Activated CD4-positive, alpha-beta T cell treated with anti-CD3 and anti-CD28 coated beads, Interleukin-10, Interleukin-2, amounts not matched to agents 100 ng/mL and 50 ng/mL, durations not matched to agents 16 hours and 8 hours (primary cell): ENCODE measurements at regions not wholly inside any gene's neighbourhood (a gene's known extent, or its start where the extent isn't known, plus 50 kb on each side); places are given as distances from the start of the nearest gene placed in this dataset.
"Not testable (repeated sequence)": the region's sequence is repeated elsewhere in the genome, so short reads cannot be mapped to it uniquely, and the experiment has no call there.

Experiments
- DNase-seq: peaks from one replicate; pipeline ENCODE4 v3.0.0-alpha.2; 2020

- no peak for DNase-seq
Measured at GRCh38 chr5:105057001-105057436, 1494.4 kb upstream of the NUDT12 start.

DNA sequence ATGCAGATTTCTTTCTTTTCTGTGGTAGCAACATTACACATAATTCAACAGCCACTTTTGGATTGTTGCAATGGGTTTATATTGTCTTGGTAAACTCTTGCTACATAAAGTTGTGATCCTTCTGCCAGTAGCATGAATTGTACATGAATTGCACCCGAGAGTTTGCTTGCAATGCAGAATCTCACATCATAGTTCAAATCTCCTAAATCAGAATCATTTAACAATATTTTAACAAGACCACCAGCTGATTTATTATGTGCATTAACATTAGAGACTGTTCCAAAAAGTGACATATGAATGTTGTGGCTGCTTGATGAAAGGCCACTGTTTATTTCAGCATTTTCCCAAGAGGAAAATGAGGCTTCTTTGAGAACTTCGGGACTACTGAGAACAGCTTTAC, 1491.8 kb upstream of the NUDT12 start:
- no peak for DNase-seq

DNA sequence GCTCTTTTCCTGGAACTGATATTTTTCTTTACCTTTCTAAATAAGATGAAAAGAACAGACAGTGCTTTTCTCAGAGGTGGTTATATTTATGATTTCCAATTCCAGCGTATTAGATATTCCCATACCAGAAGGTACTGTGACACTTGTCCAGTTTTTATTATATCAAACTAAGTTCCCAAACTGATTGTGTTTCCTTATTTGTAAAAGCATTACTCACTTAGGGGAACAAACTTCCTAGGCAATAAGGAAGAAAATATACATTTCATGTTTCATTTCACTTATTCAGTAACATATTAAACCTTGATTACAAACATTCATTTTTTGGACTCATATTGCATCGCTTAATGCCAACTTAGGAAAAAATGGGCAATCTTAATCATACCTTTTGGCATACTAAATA, 1480.0 kb upstream of the NUDT12 start:
- no peak for DNase-seq

- DNase-seq, result not testable (repeated sequence)
Measured at GRCh38 chr5:105036814-105037213, 1474.2 kb upstream of the NUDT12 start.

- no peak for DNase-seq
Measured at GRCh38 chr5:105034401-105034763, 1471.8 kb upstream of the NUDT12 start.

GRCh38 chr5:105033637-105034400, 1471.2 kb upstream of the NUDT12 start:
- no peak for DNase-seq

DNA sequence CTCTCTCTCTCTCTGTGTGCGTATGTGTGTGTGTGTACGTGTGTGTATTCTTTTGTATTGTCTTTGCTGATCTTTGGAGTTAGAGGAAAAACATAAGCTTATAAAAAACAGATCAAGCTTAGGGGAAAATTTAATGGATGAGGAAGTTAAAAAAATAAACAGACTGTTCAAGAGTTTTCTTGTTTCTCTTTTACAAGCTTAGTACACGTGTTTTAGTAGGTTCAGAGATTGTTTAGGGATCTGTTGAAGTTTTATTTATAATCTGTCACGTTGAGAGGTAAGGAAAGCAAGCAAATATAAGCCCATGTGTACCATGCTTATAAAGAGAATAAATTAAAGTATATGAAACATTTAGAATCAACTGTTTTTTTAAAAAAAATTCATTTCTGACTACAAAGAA, 1470.3 kb upstream of the NUDT12 start:
- DNase-seq, result no peak

DNA sequence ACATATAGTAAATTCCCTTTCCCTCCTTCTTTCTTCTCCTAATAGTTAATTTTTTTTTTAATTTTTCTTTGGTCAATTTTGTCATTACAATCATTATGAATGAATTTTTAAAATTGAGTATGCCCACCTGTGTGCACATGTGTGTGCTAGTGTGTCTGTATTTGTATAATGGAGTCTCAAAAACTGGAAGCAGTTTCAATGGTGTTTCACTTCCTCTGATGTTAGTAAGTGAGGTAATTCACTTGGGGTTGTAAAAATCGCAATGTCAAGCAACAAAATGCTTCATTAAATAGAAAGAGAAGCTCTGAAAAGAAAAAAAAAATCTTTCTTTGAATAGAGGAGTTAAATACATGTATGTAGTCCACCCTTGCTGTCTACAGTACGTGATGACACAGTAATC, 1467.6 kb upstream of the NUDT12 start:
- no peak for DNase-seq

GRCh38 chr5:105015098-105015497, 1452.5 kb upstream of the NUDT12 start:
- no peak for DNase-seq

DNA sequence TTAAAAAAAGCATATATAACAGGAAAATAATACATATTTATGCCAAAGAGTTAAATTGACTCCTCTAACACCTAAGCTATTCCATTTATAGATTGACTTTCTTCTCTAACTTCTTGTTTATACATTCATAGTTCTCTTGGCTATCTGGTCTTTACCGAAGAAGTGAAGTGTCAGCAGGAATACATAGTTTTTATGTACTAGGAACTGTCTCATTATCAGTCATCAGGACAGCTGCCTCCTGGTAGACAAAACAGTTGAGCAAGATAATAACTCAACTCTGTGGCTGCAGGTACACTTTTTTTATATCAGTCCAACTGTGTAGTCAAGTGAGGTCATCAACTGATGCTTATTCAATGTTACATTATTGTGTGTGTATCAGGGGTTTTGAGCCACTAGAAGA, 1436.0 kb upstream of the NUDT12 start:
- DNase-seq, result no peak

DNA sequence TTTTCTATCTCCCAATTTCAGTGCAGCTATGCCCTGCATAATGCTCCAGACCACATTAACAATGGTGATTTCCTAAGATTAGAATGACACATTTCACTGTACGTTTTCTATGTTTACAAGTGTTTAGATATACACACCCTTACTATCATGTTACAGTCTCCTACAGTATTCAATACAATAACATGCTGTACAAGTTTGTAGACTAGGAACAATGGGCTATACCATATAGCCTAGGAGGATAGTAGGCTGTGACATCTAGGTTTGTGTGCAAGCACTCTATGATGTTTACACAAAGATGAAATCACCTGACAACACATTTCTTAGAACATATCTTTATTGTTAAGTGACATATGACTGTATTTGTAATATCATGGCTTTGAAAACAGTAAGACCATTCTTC, 1435.6 kb upstream of the NUDT12 start:
- no peak for DNase-seq

DNA sequence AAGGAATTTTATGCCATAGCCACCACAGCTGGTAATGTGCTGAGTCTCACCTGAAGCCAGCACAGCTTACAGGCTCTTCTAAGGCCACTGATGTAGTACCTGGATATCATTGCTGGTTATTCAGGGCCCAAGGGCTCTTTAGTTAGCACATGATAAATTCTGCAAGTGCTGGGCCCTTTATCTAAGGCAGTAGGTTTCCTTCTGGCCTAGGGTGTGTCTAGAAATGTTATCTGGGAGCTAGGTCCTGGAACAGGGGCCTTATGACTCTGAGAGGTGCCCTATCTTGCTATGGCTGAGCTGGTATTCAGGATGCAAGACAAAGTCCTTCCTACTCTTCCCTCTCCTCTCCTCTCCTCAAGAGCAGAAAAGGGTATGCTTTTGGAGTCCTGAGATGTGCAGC, 1424.5 kb upstream of the NUDT12 start:
- no peak for DNase-seq

DNA sequence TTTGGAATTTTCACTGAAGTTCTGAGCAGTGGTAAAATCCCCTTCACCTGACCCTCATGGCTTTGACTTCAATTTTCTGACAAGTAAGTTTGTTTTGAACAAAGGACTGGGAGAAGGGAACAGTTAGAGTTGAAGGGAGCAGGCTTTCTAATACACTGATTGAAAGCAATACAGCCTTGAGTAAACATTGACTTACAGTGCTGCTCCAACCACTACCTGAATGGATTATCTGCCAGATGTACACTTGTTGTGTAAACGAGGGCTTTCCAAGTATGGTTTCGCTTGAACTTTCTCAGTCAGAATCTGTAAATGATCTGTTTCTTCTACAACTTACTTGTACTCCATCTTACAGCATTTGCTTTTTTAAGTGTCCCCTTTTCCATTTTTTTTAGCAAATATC, 1414.9 kb upstream of the NUDT12 start:
- no peak for DNase-seq

- no peak for DNase-seq
Measured at GRCh38 chr5:104967806-104968410, 1405.3 kb upstream of the NUDT12 start.

- no peak for DNase-seq
Measured at GRCh38 chr5:104965006-104965405, 1402.4 kb upstream of the NUDT12 start.

DNA sequence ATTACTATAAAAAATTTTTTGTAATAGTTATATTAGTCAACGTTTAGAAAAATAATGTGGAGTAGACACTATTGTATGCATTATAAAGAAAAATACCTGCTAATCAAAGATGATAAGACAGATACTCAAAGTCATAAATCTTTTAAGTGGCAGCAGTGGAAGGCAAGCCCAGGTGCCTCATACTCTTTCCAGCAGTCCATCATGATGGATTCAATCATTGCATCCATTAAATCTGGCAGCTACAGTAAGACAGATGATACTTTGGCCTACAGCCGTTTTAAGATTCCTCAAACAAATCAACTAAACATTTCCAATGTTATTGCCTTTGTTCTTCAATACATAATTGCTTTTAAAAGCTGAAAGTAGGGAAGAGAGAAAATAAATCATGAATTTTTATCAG, 1392.9 kb upstream of the NUDT12 start:
- no peak for DNase-seq

- DNase-seq, result no peak
Measured at GRCh38 chr5:104952876-104953275, 1390.3 kb upstream of the NUDT12 start.

DNA sequence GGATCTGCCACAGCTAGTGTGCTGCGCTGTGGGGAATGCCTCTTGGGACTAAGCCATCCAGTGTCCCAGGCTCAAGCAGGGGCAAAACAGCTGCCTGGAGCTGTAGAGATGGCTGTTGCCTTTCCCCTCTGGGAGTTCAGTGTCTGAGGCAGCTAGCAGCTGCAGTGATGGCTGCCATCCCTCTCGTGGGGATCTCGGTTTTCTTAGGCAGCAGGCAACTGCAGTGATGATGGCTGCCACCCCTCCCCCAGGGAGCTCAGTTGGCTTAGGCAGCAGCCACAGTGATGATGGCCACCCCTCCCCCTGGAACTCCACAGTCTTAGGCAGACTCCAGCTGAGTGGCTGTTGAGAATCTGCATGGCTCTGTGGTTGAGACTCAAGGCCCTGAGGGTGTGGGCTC, 1389.2 kb upstream of the NUDT12 start:
- DNase-seq, result no peak

- no peak for DNase-seq
Measured at GRCh38 chr5:104947076-104947475, 1384.5 kb upstream of the NUDT12 start.

GRCh38 chr5:104942735-104943134, 1380.1 kb upstream of the NUDT12 start:
- DNase-seq, result no peak

DNA sequence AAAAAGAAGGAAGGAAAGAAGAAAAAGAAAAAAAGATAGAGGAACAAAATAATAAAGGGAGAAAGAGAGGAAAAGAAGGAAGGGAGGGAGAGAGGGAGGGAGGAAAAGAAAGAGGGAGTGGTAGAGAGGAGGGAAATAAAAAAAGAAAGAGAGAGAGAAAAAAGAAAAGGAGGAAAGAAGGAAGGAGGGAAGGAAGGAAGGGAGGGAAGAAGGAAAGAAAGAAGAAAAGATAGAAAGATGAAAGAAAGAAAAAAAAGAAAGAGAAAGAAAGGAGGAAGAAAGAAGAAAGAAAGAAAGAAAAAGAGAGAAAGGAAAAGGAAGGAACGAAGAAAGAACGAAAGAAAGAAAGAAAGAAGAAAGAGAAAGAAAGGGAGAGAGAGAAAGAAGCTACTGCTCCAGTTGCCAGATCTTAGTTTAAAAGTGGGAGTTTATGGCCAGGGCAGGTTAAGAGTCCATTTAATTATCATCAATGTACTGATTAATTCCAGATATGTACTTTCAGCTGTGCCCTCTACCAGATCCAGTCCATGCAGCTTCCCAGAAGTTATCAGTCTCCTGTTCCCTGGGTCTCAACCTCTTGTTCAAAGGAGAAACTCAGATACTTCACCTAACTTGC, 1378.5 kb upstream of the NUDT12 start:
- DNase-seq, result no peak

DNA sequence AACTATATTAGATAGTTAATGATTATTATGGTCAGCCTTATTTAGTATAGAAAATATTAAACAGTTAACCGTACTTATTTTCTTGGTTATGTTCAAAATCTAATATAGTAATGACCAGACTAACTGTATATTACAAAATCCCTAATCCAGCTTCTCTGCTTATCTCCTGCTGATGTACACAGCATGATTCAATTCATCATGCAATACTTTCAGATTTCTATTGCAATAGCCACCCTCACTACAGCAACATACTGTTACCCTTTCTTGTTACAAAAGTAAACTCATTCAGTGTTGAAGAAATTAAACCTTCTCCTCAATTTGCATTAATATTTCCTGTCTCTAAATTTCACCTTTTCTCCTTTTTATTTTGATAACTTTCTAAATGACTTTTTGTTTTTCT, 1375.0 kb upstream of the NUDT12 start:
- DNase-seq, result no peak

GRCh38 chr5:104932431-104932830, 1369.8 kb upstream of the NUDT12 start:
- DNase-seq, result no peak

DNA sequence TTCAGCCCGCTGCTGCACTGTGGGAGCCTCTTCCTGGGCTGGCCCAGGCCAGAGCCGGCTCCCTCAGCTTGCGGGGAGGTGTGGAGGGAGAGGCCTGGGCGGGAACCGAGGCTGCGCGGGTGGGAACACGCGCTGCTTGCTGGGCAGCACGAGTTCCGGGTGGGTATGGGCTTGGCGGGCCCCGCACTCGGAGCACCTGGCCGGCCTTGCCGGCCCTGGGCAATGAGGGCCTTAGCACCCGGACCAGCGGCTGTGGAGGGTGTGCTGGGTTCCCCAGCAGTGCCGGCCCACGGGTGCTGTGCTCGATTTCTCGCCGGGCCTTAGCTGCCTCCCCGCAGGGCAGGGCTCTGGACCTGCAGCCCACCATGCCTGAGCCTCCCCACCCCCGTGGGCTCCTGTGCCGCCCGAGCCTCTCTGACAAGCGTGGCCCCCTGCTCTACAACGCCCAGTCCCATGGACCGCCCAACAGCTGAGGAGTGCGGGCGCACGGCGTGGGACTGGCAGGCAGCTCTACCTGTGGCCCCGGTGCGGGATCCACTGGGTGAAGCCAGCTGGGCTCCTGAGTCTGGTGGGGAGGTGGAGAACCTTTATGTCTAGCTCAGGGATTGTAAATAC, 1366.4 kb upstream of the NUDT12 start:
- no peak for DNase-seq
